Effector CD4-positive, alpha-beta T cell (primary cell): ENCODE measurements at regions not wholly inside any gene's neighbourhood (a gene's known extent, or its start where the extent isn't known, plus 50 kb on each side); places are given as distances from the start of the nearest gene placed in this dataset.

ENCODE experiments used
- DNase-seq: peaks from one replicate; pipeline ENCODE4 v3.0.0-alpha.2; 2020

GRCh38 chr1:39141925-39142324, 62.6 kb upstream of the MACF1 start:
- no peak for DNase-seq

- no peak for DNase-seq
Observed at GRCh38 chr1:39142401-39143060, 62.0 kb upstream of the MACF1 start.

- DNase-seq, result no peak
Observed at GRCh38 chr1:39144924-39145323, 59.6 kb upstream of the MACF1 start.

GRCh38 chr1:39145331-39145965, 59.0 kb upstream of the MACF1 start:
- no peak for DNase-seq

- no peak for DNase-seq
Observed at GRCh38 chr1:39146681-39147080, 57.8 kb upstream of the MACF1 start.

- DNase-seq, result no peak
Observed at GRCh38 chr1:39147099-39148025, 57.1 kb upstream of the MACF1 start.

- no peak for DNase-seq
Observed at GRCh38 chr1:39148942-39149341, 55.6 kb upstream of the MACF1 start.

- DNase-seq, result no peak
Observed at GRCh38 chr1:39149509-39149908, 55.0 kb upstream of the MACF1 start.

- DNase-seq, result no peak
Observed at GRCh38 chr1:39150779-39151178, 53.7 kb upstream of the MACF1 start.

GRCh38 chr1:39151267-39151666, 53.2 kb upstream of the MACF1 start:
- no peak for DNase-seq

- DNase-seq, result no peak
Observed at GRCh38 chr1:39152923-39153322, 51.6 kb upstream of the MACF1 start.

- DNase-seq, result no peak
Observed at GRCh38 chr1:39153684-39154083, 50.8 kb upstream of the MACF1 start.

- DNase-seq, result no peak
Observed at GRCh38 chr1:39154553-39155421, 49.7 kb upstream of the MACF1 start.
